HFFc6 (cell line): ENCODE measurements at regions not wholly inside any gene's neighbourhood (a gene's known extent, or its start where the extent isn't known, plus 50 kb on each side); places are given as distances from the start of the nearest gene placed in this dataset.

Experiments
- DNase-seq: peaks from one replicate; pipeline ENCODE4 v3.0.0-alpha.2; 2018
- H3K27ac Mint-ChIP-seq: 2 replicates; pipeline ENCODE4 v1.8.0; 2020; ENCODE audit warnings: mild to moderate bottlenecking, mixed read lengths
- H3K27me3 Mint-ChIP-seq: 2 replicates; pipeline ENCODE4 v1.8.0; 2021; ENCODE audit warnings: mild to moderate bottlenecking, moderate library complexity, mixed read lengths; ENCODE audit not compliant: insufficient read depth
- H3K36me3 Mint-ChIP-seq: 2 replicates; pipeline ENCODE4 v1.8.0; 2021; ENCODE audit warnings: low read depth, mixed read lengths
- H3K4me1 Mint-ChIP-seq: 2 replicates; pipeline ENCODE4 v1.8.0; 2020; ENCODE audit warnings: low read depth, mixed read lengths
- H3K4me3 Mint-ChIP-seq: 2 replicates; pipeline ENCODE4 v1.8.0; 2020; ENCODE audit warnings: mild to moderate bottlenecking, moderate library complexity, mixed read lengths
- H3K9me3 Mint-ChIP-seq: 2 replicates; pipeline ENCODE4 v1.8.0; 2020; ENCODE audit warnings: mild to moderate bottlenecking, mixed read lengths
- CTCF ChIP-seq: fragments of 200-600 bp; sonication (generic); IDR thresholded peaks from 2 replicates; pipeline ENCODE4 v1.5.0; 2021; ENCODE audit warnings: antibody characterized with exemption, mild to moderate bottlenecking

- Mint-ChIP-seq H3K9me3 (peaks cover 23% of the 10 kb centered on the region), H3K4me1 (no peaks in the 10 kb centered on the region), H3K27me3 (no peaks in the 10 kb centered on the region), H3K36me3 (no peaks in the 10 kb centered on the region), H3K27ac (no peak overlapping the region), H3K4me3 (no peak overlapping the region)
- no peak for DNase-seq
- no peak for TF ChIP-seq CTCF
These were observed 131.1 kb upstream of the ZNF462 start for GRCh38 chr9:106731910-106732309.

- peaks cover 23% of the 10 kb centered on the region for H3K9me3 Mint-ChIP-seq
- H3K27me3 Mint-ChIP-seq, result no peaks in the 10 kb centered on the region
- no peak overlapping the region for H3K4me3 Mint-ChIP-seq
- H3K27ac Mint-ChIP-seq, result no peak overlapping the region
- DNase-seq, result no peak
- TF ChIP-seq CTCF, result no peak
- H3K4me1 Mint-ChIP-seq, result no peaks in the 10 kb centered on the region
- H3K36me3 Mint-ChIP-seq, result no peaks in the 10 kb centered on the region
These were observed 129.1 kb upstream of the ZNF462 start for GRCh38 chr9:106733828-106734380.

- DNase-seq, result no peak
- no peak overlapping the region for H3K4me3 Mint-ChIP-seq
- no peaks in the 10 kb centered on the region for H3K36me3 Mint-ChIP-seq
- no peaks in the 10 kb centered on the region for H3K4me1 Mint-ChIP-seq
- no peak for TF ChIP-seq CTCF
- no peak overlapping the region for H3K27ac Mint-ChIP-seq
- peaks cover 14% of the 10 kb centered on the region for H3K9me3 Mint-ChIP-seq
- no peaks in the 10 kb centered on the region for H3K27me3 Mint-ChIP-seq
These were observed 125.5 kb upstream of the ZNF462 start for GRCh38 chr9:106737516-106737915.

- Mint-ChIP-seq H3K36me3 (no peaks in the 10 kb centered on the region), H3K27me3 (no peaks in the 10 kb centered on the region), H3K27ac (no peak overlapping the region), H3K4me1 (no peaks in the 10 kb centered on the region), H3K9me3 (peaks cover 12% of the 10 kb centered on the region), H3K4me3 (no peak overlapping the region)
- no peak for DNase-seq
- TF ChIP-seq CTCF, result no peak
These were observed 124.9 kb upstream of the ZNF462 start for GRCh38 chr9:106738109-106738508.

- Mint-ChIP-seq H3K4me1 (no peaks in the 10 kb centered on the region), H3K9me3 (peaks cover 8% of the 10 kb centered on the region; the same call in 1 of the 2 replicates), H3K4me3 (no peak overlapping the region), H3K27me3 (no peaks in the 10 kb centered on the region), H3K27ac (no peak overlapping the region), H3K36me3 (no peaks in the 10 kb centered on the region)
- no peak for TF ChIP-seq CTCF
- no peak for DNase-seq
These were observed 117.5 kb upstream of the ZNF462 start for GRCh38 chr9:106745457-106745856.

- Mint-ChIP-seq H3K27me3 (no peaks in the 10 kb centered on the region), H3K9me3 (peaks cover 8% of the 10 kb centered on the region; the same call in 1 of the 2 replicates), H3K27ac (no peak overlapping the region), H3K4me1 (no peaks in the 10 kb centered on the region), H3K4me3 (no peak overlapping the region), H3K36me3 (no peaks in the 10 kb centered on the region)
- DNase-seq, result no peak
- TF ChIP-seq CTCF, result no peak
These were observed 117.1 kb upstream of the ZNF462 start for GRCh38 chr9:106745876-106746275.
